ENCODE measurements at regions not wholly inside any gene's neighbourhood (a gene's known extent, or its start where the extent isn't known, plus 50 kb on each side); places are given as distances from the start of the nearest gene placed in this dataset.

- TF ChIP-seq, protein P1, sequence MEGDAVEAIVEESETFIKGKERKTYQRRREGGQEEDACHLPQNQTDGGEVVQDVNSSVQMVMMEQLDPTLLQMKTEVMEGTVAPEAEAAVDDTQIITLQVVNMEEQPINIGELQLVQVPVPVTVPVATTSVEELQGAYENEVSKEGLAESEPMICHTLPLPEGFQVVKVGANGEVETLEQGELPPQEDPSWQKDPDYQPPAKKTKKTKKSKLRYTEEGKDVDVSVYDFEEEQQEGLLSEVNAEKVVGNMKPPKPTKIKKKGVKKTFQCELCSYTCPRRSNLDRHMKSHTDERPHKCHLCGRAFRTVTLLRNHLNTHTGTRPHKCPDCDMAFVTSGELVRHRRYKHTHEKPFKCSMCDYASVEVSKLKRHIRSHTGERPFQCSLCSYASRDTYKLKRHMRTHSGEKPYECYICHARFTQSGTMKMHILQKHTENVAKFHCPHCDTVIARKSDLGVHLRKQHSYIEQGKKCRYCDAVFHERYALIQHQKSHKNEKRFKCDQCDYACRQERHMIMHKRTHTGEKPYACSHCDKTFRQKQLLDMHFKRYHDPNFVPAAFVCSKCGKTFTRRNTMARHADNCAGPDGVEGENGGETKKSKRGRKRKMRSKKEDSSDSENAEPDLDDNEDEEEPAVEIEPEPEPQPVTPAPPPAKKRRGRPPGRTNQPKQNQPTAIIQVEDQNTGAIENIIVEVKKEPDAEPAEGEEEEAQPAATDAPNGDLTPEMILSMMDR (conservative IDR thresholded peaks at IDR 0.05): no peak
- no peak for TF ChIP-seq ZFX (IDR thresholded peaks at IDR 0.05)
- H3K27ac ChIP-seq: no peak overlapping the region
Observed at GRCh38 chr18:46301081-46301480, 196.9 kb downstream of the HAUS1 start.

DNA sequence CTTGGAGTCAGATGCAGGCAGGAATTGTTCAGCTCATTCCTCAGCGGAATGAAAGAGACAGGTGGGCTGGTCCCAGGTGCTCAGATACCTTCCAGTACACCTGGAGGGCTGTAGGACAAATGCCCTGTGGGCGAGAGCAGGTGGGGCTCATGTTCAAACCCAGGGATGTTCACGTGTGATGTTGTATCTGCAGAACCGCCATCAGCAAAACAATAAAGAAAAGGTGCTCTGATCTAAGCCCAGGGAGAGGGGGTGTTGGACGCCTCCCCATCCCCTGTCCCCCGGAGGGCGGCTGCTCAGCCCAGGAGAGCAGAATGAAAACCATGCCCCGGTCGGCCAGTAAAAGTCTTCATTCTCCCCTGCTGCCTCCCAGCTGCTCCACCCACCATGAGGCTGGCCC lies 197.4 kb downstream of the HAUS1 start:
- TF ChIP-seq, protein P1 (conservative IDR thresholded peaks at IDR 0.05): no peak
- TF ChIP-seq ZFX (IDR thresholded peaks at IDR 0.05): no peak

DNA sequence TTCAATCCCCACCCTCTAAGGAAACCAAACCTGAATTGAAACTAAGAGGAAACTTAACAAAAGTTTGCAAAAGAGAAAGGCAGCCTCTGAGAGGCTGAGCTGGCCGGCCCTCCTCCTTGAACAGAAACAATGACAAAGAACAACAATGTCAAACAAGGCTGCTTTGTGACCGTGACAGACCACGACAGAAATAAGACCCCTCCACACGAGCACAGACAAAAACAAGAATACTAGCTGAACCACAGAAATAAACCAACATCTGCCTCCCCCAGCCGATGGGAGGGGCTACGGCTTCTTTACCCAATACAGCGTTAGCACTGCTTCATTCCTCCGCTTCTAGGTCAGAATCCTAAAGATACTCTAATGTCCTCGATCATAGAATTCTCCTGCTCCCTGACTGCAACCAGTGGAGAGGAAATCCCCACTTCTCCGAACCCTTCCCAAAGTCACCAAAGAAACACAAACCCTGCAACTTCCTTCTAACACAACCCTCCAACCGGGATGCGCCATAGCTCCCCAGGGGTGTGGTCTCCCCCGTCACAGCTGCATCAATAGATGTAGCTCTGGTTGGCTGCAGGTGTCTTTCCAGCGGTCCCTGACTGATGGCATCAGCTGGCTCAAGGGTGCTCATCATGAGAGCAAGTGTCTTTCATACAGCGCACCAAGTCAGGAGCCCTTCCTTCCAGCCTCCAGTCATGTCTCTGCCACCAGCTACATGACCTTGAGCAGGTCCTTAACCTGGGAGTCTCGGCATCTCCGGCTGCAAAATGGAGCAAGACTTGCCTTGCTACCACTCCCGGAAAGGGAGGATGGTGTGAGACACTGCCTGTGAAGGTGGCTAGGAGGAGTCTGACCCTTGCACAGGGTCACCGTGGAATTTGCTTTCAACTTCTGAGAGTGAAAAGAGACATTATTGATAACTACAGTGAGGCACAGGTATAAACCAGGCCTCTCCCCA lies 198.6 kb downstream of the HAUS1 start:
- H3K27ac ChIP-seq: no peak overlapping the region
- TF ChIP-seq ZFX (IDR thresholded peaks at IDR 0.05): no peak
- TF ChIP-seq, protein P1 (conservative IDR thresholded peaks at IDR 0.05): no peak

More for the DNA sequence above, 197.4 kb downstream of the HAUS1 start:
- H3K27ac ChIP-seq: no peak overlapping the region

DNA sequence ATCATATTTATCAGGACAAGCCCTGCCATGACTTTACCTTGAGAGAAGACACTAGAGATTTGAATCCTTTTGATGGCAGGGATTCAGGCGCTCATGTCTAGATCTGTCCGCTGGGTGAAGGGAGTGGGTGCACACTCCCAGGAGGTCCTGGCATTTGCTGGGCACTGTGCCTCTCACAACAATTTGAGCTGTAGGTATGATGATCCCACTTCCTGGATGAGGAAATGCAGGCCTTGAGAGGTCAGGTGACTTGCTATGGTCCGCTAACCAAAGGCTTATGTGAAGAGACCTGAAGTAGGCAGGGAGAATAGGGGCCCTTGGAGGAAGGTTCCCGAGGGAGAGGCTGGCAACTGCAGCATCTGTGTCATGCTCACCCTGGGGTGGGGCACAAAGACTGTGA lies 206.1 kb downstream of the HAUS1 start:
- TF ChIP-seq, protein P1 (conservative IDR thresholded peaks at IDR 0.05): no peak
- no peak for TF ChIP-seq ZFX (IDR thresholded peaks at IDR 0.05)
- H3K27ac ChIP-seq: no peak overlapping the region

DNA sequence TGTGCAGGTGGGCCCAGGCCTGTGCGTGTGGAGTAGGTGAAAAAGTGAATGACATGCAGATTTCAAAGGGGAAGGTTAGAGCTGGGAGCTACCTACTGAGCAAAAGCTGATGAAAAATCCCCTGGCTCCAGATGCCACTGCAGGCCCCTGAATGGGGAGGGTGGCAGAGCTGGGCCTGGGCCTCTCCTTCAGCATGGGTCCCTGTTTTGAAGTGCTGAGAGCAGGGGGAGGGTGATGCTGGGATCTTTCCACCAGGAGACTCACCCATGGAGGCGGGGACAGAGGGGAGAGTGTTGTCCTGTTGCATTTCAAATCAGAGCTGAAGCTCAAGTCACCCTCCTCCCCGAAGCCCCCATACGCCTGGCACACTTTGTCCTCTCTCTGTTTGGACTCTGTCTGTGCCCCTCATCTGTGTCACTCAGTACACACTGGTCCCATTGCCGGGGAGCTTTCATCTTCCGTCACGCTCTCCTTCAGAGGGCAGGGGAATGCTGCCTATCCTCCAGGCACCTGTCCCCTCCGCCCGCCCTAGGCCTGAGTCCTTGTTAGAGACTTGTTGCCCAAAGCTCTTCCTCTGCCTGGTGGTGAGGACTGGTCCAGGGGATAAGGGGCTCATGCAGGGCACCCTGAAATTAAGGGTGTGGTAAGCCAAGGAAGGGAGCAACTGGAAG lies 206.6 kb downstream of the HAUS1 start:
- H3K27ac ChIP-seq: no peak overlapping the region
- TF ChIP-seq ZFX (IDR thresholded peaks at IDR 0.05): no peak
- TF ChIP-seq, protein P1 (conservative IDR thresholded peaks at IDR 0.05): no peak

DNA sequence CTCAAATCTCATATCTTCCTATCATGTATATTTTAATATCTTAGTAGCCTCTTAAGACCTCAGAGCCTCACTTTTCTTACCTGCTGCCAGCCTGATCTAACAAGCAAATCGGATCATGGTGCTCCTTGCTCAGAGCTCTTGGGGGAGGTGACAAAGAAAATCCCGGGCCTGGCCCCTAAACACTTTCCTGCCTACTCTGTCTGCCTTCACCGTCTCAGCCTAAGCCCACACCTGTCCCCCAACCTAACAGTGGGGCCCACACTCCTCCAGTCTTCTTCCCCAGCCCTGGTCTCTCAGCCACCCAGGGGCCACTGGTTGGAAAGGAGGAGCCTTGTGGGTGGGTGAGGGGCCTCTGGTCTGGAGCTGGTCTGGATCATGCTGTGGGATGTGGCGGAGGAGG lies 207.3 kb downstream of the HAUS1 start:
- TF ChIP-seq, protein P1 (conservative IDR thresholded peaks at IDR 0.05): no peak
- no peak for TF ChIP-seq ZFX (IDR thresholded peaks at IDR 0.05)
- H3K27ac ChIP-seq: no peak overlapping the region

DNA sequence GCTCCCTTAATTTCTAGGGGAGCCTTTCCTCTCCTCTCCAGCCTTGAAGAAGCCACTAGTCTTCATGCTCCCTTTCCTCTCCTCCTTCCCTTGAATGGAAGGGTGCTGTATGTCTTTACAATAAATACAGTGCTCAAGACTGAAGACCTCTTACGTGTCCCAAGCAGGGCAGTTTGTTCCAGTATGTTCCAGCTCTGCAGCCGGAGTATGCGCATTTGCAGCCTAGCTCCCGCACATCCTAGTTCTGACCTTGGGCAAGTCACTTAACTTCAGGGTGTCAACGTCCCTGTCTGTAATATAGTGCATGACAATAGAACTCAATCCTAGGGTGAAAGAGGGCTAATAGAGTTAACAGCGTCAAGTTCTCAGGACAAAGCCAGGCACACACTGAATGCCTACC lies 208.0 kb downstream of the HAUS1 start:
- TF ChIP-seq ZFX (IDR thresholded peaks at IDR 0.05): no peak
- TF ChIP-seq, protein P1 (conservative IDR thresholded peaks at IDR 0.05): no peak
- no peak overlapping the region for H3K27ac ChIP-seq

All from C4-2B (cell line).